CD14-positive monocyte (primary cell): ENCODE measurements at regions not wholly inside any gene's neighbourhood (a gene's known extent, or its start where the extent isn't known, plus 50 kb on each side); places are given as distances from the start of the nearest gene placed in this dataset.

Source experiments
- DNase-seq, 3 donors: peaks; one replicate each; pipeline ENCODE4 v3.0.0-alpha.2; 2011 to 2022
- H2AFZ ChIP-seq: 2 replicates; pipeline ENCODE4 v1.6.0; 2012; ENCODE audit warnings: mild to moderate bottlenecking, low read depth, low read length, inconsistent platforms; ENCODE audit not compliant: insufficient read depth, poor library complexity, severe bottlenecking
- H3K27ac ChIP-seq, 2 donors: 1 replicate in 1 of 2; 2 replicates in 1 of 2; pipeline ENCODE4 v1.5.1; 2012 to 2013; ENCODE audit warnings: low read length in 2 of 2, control low read depth in 1 of 2, inconsistent platforms in 1 of 2, low read depth in 1 of 2, mild to moderate bottlenecking in 1 of 2
- H3K27me3 ChIP-seq, 2 donors: one replicate each; pipeline versions ENCODE4 v1.6.0 to v1.6.1; 2011 to 2013; ENCODE audit warnings: low read length in 2 of 2; ENCODE audit not compliant: control insufficient read depth in 2 of 2, insufficient read depth in 2 of 2
- H3K36me3 ChIP-seq, 2 donors: replicated peaks in 1 of 2; 1 replicate in 1 of 2; 2 replicates in 1 of 2; pipeline versions ENCODE4 v1.5.1 to v1.6.1; 2012 to 2013; ENCODE audit warnings: low read length in 2 of 2, control low read depth in 1 of 2, inconsistent platforms in 1 of 2, mild to moderate bottlenecking in 1 of 2; ENCODE audit not compliant: insufficient read depth in 2 of 2, control insufficient read depth in 1 of 2
- H3K4me1 ChIP-seq, 2 donors: 1 replicate in 1 of 2; 2 replicates in 1 of 2; pipeline versions ENCODE4 v1.5.1 to v1.6.1; 2012 to 2013; ENCODE audit warnings: low read length in 2 of 2, control low read depth in 1 of 2, inconsistent platforms in 1 of 2, mild to moderate bottlenecking in 1 of 2, moderate library complexity in 1 of 2; ENCODE audit not compliant: insufficient read depth in 2 of 2, control insufficient read depth in 1 of 2
- H3K4me2 ChIP-seq: replicated peaks from 2 replicates; pipeline ENCODE3; 2012; ENCODE audit warnings: low read length, moderate library complexity, mild to moderate bottlenecking; ENCODE audit not compliant: poor library complexity, severe bottlenecking; ENCODE audit errors: extremely low read depth
- H3K4me3 ChIP-seq, 3 experiments: fragments of 200-600 bp in 1 of 3; sonication (generic) in 1 of 3; replicated peaks in 1 of 3; 1 replicate in 2 of 3; 2 replicates in 1 of 3; pipeline ENCODE4 v1.5.1; 2011 to 2013; ENCODE audit warnings: low read length in 3 of 3, mild to moderate bottlenecking in 3 of 3, control low read depth in 2 of 3, low read depth in 2 of 3, inconsistent platforms in 1 of 3, moderate library complexity in 1 of 3
- H3K79me2 ChIP-seq: 2 replicates; pipeline ENCODE4 v1.6.0; 2012; ENCODE audit warnings: mild to moderate bottlenecking, control low read depth, inconsistent platforms, low read length, moderate library complexity; ENCODE audit not compliant: insufficient read depth
- H3K9ac ChIP-seq: 2 replicates; pipeline ENCODE4 v1.6.0; 2017; ENCODE audit warnings: low read length, mild to moderate bottlenecking; ENCODE audit not compliant: insufficient read depth, poor library complexity, severe bottlenecking
- H3K9me3 ChIP-seq, 2 donors: replicated peaks in 1 of 2; 1 replicate in 1 of 2; 2 replicates in 1 of 2; pipeline versions ENCODE4 v1.5.1 to v1.6.1; 2012 to 2013; ENCODE audit warnings: low read length in 2 of 2, control low read depth in 1 of 2; ENCODE audit not compliant: control insufficient read depth in 1 of 2, insufficient read depth in 1 of 2
- H4K20me1 ChIP-seq: 2 replicates; pipeline ENCODE4 v1.6.0; 2012; ENCODE audit warnings: mild to moderate bottlenecking, low read length, control low read depth, moderate library complexity; ENCODE audit not compliant: insufficient read depth
- H3K27ac Mint-ChIP-seq, 7 donors: one replicate each; pipeline ENCODE4 v1.8.0; 2020; ENCODE audit warnings: mild to moderate bottlenecking in 7 of 7, mixed read lengths in 7 of 7, moderate library complexity in 6 of 7, inconsistent platforms in 2 of 7
- H3K27me3 Mint-ChIP-seq, 3 donors: one replicate each; pipeline ENCODE4 v1.8.0; 2021 to 2022; ENCODE audit warnings: low read depth in 3 of 3, mild to moderate bottlenecking in 3 of 3, mixed read lengths in 3 of 3, moderate library complexity in 3 of 3, inconsistent platforms in 1 of 3
- H3K36me3 Mint-ChIP-seq, 2 donors: one replicate each; pipeline ENCODE4 v1.8.0; 2020; ENCODE audit warnings: mixed read lengths in 2 of 2, inconsistent platforms in 1 of 2, mild to moderate bottlenecking in 1 of 2
- H3K4me1 Mint-ChIP-seq: one replicate; pipeline ENCODE4 v1.8.0; 2020; ENCODE audit warnings: mild to moderate bottlenecking, mixed read lengths
- H3K4me3 Mint-ChIP-seq, 2 donors: one replicate each; pipeline ENCODE4 v1.8.0; 2020; ENCODE audit warnings: mild to moderate bottlenecking in 2 of 2, mixed read lengths in 2 of 2, moderate library complexity in 1 of 2
- H3K9me3 Mint-ChIP-seq, 7 donors: one replicate each; pipeline ENCODE4 v1.8.0; 2020 to 2022; ENCODE audit warnings: mixed read lengths in 7 of 7, mild to moderate bottlenecking in 6 of 7, moderate library complexity in 6 of 7, inconsistent platforms in 2 of 7
- WGBS: methylation state at CpG from one replicate; pipeline ENCODE4 v1.1.5; 2013; ENCODE audit warnings: missing lambda C conversion rate; ENCODE audit not compliant: insufficient coverage; 5-methylcytosine and 5-hydroxymethylcytosine counted together
- intact Hi-C, 2 donors: fragments of 100-400 bp; cut with micrococcal nuclease; formaldehyde crosslinking; loops; one replicate each; pipeline versions ENCODE4 v1.15.0 to v1.15.1; 2023
- TF ChIP-seq, protein P1 (sequence below): fragments of 200-600 bp; IDR thresholded peaks from one replicate; pipeline ENCODE4 v1.8.0; 2022; ENCODE audit warnings: antibody characterized with exemption, mild to moderate bottlenecking

DNA sequence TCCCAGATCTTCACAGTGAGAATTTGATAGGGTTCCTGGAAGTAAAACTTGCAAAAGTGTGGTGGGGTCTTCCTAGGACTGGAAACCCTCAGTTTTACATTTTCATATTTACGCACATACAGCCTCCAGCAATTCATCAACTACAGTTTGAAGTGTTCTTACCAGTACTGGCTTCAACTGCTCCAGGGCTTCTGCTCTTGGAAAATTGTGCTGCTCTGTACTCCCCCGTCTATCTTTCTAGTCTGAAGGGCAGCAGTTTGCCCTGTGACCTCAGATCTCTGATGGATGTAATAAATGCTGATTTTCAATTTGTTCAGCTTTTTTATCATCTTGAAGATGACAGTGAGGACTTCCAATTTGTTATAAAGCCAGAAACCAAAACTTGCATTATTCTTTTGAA is 458.9 kb upstream of the FSTL5 start:
- Histone ChIP-seq H3K79me2 (no peaks in the 10 kb centered on the region), H3K9ac (no peak overlapping the region), H2AFZ (no peak overlapping the region), H3K4me2 (no peak overlapping the region), H3K36me3 (no peaks in the 10 kb centered on the region), H3K27ac (no peak overlapping the region), H4K20me1 (no peaks in the 10 kb centered on the region), H3K4me1 (no peaks in the 10 kb centered on the region), H3K4me3 (no peak overlapping the region), H3K27me3 (no peaks in the 10 kb centered on the region), H3K9me3 (peaks cover 3 to 14% of the 10 kb centered on the region in 2 donors)
- H3K4me3 Mint-ChIP-seq: no peak overlapping the region
- H3K27ac Mint-ChIP-seq: no peak overlapping the region
- intact Hi-C loops: no loop called here
- DNase-seq: no peak
- no peaks in the 10 kb centered on the region for H3K4me1 Mint-ChIP-seq
- H3K9me3 Mint-ChIP-seq: peaks cover 0 to 11% (median 4%) of the 10 kb centered on the region in 7 donors
- TF ChIP-seq, protein P1, sequence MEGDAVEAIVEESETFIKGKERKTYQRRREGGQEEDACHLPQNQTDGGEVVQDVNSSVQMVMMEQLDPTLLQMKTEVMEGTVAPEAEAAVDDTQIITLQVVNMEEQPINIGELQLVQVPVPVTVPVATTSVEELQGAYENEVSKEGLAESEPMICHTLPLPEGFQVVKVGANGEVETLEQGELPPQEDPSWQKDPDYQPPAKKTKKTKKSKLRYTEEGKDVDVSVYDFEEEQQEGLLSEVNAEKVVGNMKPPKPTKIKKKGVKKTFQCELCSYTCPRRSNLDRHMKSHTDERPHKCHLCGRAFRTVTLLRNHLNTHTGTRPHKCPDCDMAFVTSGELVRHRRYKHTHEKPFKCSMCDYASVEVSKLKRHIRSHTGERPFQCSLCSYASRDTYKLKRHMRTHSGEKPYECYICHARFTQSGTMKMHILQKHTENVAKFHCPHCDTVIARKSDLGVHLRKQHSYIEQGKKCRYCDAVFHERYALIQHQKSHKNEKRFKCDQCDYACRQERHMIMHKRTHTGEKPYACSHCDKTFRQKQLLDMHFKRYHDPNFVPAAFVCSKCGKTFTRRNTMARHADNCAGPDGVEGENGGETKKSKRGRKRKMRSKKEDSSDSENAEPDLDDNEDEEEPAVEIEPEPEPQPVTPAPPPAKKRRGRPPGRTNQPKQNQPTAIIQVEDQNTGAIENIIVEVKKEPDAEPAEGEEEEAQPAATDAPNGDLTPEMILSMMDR: no peak
- H3K36me3 Mint-ChIP-seq: no peaks in the 10 kb centered on the region
- no peaks in the 10 kb centered on the region for H3K27me3 Mint-ChIP-seq
- WGBS: no CpG with 5 or more reads among the region's 2 CpGs

DNA sequence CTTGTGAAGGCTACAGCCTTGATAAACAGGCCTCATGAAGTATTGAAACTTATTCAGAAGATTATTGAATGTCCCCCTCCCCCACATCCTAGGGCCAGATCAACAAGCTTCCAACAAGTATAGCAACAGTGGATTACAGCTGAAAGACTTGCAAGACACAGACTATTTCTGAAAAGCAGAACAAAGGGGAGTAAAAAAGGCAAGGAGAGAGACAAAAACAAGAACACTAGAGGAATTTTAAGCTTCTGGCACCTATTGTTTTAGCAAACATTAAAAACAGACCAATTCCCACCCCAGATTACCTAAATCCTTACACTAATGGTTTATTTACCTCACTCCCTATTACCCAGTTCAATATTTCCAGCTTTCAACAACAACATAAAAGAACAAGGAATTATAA is 446.3 kb upstream of the FSTL5 start:
- TF ChIP-seq, protein P1: no peak
- no peak for DNase-seq
- H3K27ac Mint-ChIP-seq: no peak overlapping the region
- intact Hi-C loops: no loop called here
- Histone ChIP-seq H2AFZ (no peak overlapping the region), H4K20me1 (no peaks in the 10 kb centered on the region), H3K4me2 (no peak overlapping the region), H3K9me3 (peaks cover 0 to 7% of the 10 kb centered on the region in 2 donors), H3K4me3 (no peak overlapping the region), H3K9ac (no peak overlapping the region), H3K4me1 (no peaks in the 10 kb centered on the region), H3K27ac (no peak overlapping the region), H3K36me3 (no peaks in the 10 kb centered on the region), H3K79me2 (no peaks in the 10 kb centered on the region), H3K27me3 (no peaks in the 10 kb centered on the region)
- no peak overlapping the region for H3K4me3 Mint-ChIP-seq
- H3K4me1 Mint-ChIP-seq: no peaks in the 10 kb centered on the region
- peaks cover 0 to 5% (median 1%) of the 10 kb centered on the region in 7 donors for H3K9me3 Mint-ChIP-seq
- no peaks in the 10 kb centered on the region for H3K36me3 Mint-ChIP-seq
- H3K27me3 Mint-ChIP-seq: peaks cover 0 to 2% (median 0%) of the 10 kb centered on the region in 3 donors
